ENCODE measurements at regions not wholly inside any gene's neighbourhood (a gene's known extent, or its start where the extent isn't known, plus 50 kb on each side); places are given as distances from the start of the nearest gene placed in this dataset.

GRCh38 chr6:129767776-129768485 lies 58.0 kb upstream of the ARHGAP18 start:
- no peak for TF ChIP-seq CTCF (conservative IDR thresholded peaks at IDR 0.05; ENCODE audit: low read depth, low read length)
- TF ChIP-seq EZH2 (IDR thresholded peaks at IDR 0.05; ENCODE audit: borderline replicate concordance, low read depth, low read length, poor library complexity, severe bottlenecking) = no peak
